AG04450 (cell line): ENCODE measurements at regions not wholly inside any gene's neighbourhood (a gene's known extent, or its start where the extent isn't known, plus 50 kb on each side); places are given as distances from the start of the nearest gene placed in this dataset.
"Not testable (repeated sequence)": the region's sequence is repeated elsewhere in the genome, so short reads cannot be mapped to it uniquely, and the experiment has no call there.

Source experiments
- CTCF ChIA-PET: fragments of 300-600, 350-600 bp; formaldehyde crosslinking; extraction: SDS; loops from one replicate; lab custom pipeline; 2022; ENCODE audit warnings: antibody characterized with exemption, inconsistent platforms; lab: Charles Lee
- POLR2A ChIA-PET: fragments of 350-600 bp; formaldehyde crosslinking; extraction: SDS; loops from one replicate; lab custom pipeline; 2021; ENCODE audit warnings: antibody characterized with exemption, inconsistent platforms; lab: Yijun Ruan, JAX
- DNase-seq: peaks from one replicate; pipeline ENCODE4 v3.0.0-alpha.2; 2011; ENCODE audit warnings: low read depth, low spot score
- H3K27ac ChIP-seq: one replicate; pipeline ENCODE4 v1.5.1; 2012; ENCODE audit warnings: low read depth, low read length, control low read depth
- H3K27me3 ChIP-seq: one replicate; pipeline ENCODE4 v1.6.0; 2012; ENCODE audit warnings: low read length; ENCODE audit not compliant: control insufficient read depth, insufficient read depth
- H3K4me3 ChIP-seq: 2 replicates; pipeline ENCODE4 v1.5.1; 2011; ENCODE audit warnings: mild to moderate bottlenecking, low read depth, low read length, control low read depth
- H3K9me3 ChIP-seq: 2 replicates; pipeline ENCODE4 v1.5.1; 2012; ENCODE audit warnings: low read length; ENCODE audit not compliant: control insufficient read depth, insufficient read depth
- TF ChIP-seq, protein P1 (sequence below): IDR thresholded peaks from 2 replicates; pipeline ENCODE4 v1.5.1; 2011; ENCODE audit warnings: low read depth, low read length, control low read depth, inconsistent platforms

DNA sequence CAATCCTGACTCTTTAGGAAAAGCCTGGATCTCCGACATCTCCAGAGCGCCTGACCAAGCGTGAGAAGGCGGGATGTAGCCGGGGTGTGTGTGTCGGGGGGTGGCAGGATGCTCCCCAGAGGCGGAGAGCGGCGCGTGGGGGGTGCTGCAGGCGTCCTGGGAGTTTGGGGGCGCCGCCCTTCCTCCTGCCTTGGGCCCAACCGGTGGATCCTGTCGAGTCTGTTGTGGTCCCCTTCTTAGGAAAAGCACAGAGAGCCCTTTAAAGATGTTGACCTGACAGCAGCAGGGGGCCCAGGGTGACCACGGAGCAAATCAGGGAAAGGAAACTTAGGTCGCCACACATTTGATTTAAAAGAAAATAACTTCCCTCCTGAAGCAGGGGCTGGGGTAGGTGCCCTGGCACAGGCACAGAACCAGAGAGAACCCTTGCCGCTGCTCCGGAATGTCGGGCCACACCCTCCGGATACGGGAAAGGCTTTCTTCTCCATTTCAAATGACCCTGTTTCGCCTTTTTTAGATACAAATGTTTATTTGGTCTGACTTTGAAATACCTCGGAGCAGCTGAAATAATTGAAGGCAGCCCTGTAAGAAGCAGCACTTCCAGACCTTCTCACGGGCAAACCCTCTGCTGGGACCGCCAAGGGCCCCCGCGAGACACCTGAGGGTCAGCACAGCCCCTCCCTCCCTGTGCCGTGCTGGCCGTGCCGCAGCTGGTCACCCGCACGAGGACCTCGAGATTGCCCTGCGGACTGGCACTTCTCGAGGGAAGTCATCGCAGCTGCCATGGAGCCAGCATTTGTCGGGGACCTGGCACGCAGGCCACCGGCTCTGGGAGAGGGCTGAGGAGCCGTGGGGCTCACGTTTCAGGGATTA, 102.9 kb upstream of the KLF13 start:
- no peak for DNase-seq
- peaks cover 17% of the 10 kb centered on the region for H3K9me3 ChIP-seq
- POLR2A ChIA-PET: no interaction called here
- CTCF ChIA-PET: interaction anchor here (1.3 kb wide), 1 partner anchor 265 kb away, joined by 4 read pairs; no protein-coding TSS in a partner anchor
- TF ChIP-seq, protein P1, sequence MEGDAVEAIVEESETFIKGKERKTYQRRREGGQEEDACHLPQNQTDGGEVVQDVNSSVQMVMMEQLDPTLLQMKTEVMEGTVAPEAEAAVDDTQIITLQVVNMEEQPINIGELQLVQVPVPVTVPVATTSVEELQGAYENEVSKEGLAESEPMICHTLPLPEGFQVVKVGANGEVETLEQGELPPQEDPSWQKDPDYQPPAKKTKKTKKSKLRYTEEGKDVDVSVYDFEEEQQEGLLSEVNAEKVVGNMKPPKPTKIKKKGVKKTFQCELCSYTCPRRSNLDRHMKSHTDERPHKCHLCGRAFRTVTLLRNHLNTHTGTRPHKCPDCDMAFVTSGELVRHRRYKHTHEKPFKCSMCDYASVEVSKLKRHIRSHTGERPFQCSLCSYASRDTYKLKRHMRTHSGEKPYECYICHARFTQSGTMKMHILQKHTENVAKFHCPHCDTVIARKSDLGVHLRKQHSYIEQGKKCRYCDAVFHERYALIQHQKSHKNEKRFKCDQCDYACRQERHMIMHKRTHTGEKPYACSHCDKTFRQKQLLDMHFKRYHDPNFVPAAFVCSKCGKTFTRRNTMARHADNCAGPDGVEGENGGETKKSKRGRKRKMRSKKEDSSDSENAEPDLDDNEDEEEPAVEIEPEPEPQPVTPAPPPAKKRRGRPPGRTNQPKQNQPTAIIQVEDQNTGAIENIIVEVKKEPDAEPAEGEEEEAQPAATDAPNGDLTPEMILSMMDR: no peak
- H3K4me3 ChIP-seq: no peak overlapping the region
- peaks cover 31% of the 10 kb centered on the region for H3K27me3 ChIP-seq
- no peak overlapping the region for H3K27ac ChIP-seq

DNA sequence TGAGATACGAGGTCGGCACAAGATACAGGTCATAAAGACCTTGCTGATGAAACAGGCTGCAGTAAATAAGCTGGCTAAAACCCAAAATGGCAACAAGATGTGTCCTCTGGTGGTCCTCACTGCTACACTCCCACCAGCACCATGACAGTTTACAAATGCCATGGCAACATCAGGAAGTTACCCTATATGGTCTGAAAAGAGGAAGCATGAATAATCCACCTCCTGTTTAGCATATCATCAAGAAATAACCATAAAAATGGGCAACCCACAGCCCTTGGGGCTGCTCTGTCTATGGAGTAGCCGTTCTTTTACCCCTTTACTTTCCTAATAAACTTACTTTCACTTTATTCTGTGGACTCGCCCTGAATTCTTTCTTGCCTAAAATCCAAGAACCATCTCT, 102.0 kb upstream of the KLF13 start:
- Histone ChIP-seq H3K27me3 (peaks cover 33% of the 10 kb centered on the region), H3K9me3 (peaks cover 17% of the 10 kb centered on the region)
- DNase-seq, H3K27ac ChIP-seq, POLR2A ChIA-PET, CTCF ChIA-PET, H3K4me3 ChIP-seq: not testable (repeated sequence)

DNA sequence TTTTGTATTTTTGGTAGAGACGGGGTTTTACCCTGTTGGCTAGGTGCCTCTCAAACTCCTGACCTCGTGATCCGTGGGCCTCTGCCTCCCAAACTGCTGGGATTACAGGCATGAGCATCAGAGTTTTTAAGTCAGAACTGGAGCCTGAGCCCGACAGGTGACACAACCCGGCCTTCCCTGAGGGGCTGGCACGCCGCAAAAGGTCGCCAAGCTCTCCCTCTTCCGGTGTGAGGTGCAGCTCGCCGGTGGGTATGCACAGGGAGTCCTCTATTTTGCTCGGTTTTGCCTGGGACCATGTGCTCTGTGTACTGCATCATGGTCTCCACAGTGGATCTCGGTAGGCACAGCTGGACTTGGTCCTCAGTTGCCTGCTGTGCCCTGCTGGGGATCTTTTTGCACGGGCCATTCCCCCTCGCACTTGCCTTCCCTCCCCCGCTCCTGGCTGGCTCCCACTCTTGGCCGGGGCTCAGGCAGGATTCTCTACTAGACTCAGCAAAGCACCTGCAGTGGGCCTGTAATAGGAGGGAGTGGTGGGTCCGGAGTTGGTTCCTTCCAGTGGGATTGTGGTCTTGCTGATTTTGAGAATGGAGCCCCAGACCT, 101.2 kb upstream of the KLF13 start:
- no peak for DNase-seq
- TF ChIP-seq, protein P1: no peak
- CTCF ChIA-PET: interaction anchor here (0.5 kb wide), 1 partner anchor 122 kb away, joined by 3 read pairs; no protein-coding TSS in a partner anchor

DNA sequence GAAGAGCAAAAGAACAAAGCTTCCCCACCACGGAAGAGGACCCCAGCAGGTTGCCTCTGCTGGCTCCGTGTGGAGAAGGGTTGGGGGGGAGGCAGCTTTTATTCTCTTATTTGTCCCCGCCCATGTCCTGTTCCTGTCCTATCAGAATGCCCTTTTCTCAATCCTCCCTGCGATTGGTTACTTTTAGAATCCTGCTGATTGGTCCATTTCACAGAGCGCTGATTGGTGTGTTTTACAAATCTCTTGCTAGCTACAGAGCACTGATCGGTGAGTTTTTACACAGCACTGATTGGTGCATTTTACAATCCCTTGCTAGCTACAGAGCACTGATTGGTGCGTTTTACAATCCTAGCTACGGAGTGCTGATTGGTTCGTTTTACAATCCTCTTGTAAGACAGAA, 100.6 kb upstream of the KLF13 start:
- Histone ChIP-seq H3K27ac (no peak overlapping the region), H3K9me3 (peaks cover 17% of the 10 kb centered on the region), H3K27me3 (peaks cover 33% of the 10 kb centered on the region), H3K4me3 (no peak overlapping the region)
- TF ChIP-seq, protein P1: no peak
- CTCF ChIA-PET: interaction anchor here (1.0 kb wide), 1 partner anchor 11 kb away, joined by 3 read pairs; no protein-coding TSS in a partner anchor
- POLR2A ChIA-PET: no interaction called here
- no peak for DNase-seq

More for the DNA sequence above, 101.2 kb upstream of the KLF13 start:
- H3K27me3 ChIP-seq: peaks cover 33% of the 10 kb centered on the region
- no peak overlapping the region for H3K27ac ChIP-seq
- POLR2A ChIA-PET: no interaction called here
- peaks cover 17% of the 10 kb centered on the region for H3K9me3 ChIP-seq
- no peak overlapping the region for H3K4me3 ChIP-seq

DNA sequence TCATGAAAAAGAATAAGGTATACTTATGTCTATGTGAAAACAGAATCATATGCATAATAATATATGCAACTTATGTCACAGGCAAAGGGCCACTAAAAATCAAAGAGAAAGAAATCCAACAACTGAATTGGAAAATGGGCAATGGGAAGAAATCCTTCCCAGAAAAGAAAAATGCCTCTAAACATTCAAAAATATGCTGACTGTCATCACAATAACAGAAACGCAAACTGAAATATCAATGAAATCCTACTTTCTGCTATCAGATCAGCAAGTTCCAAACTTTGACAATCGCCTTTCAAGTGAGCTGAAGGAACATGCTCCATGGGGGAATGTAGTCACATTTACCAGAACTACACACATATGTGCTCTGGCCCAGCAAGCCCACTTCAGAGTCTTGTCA, 99.4 kb upstream of the KLF13 start:
- TF ChIP-seq, protein P1: no peak
- POLR2A ChIA-PET: no interaction called here
- Histone ChIP-seq H3K4me3 (no peak overlapping the region), H3K27me3 (peaks cover 28% of the 10 kb centered on the region), H3K27ac (no peak overlapping the region), H3K9me3 (peaks cover 17% of the 10 kb centered on the region)
- DNase-seq: no peak
- CTCF ChIA-PET: no interaction called here
